ENCODE measurements at regions not wholly inside any gene's neighbourhood (a gene's known extent, or its start where the extent isn't known, plus 50 kb on each side); places are given as distances from the start of the nearest gene placed in this dataset.

- Histone ChIP-seq H3K9me3 (ENCODE audit: insufficient read depth, low read depth, low read length) (0 out of 2 replicates have a peak, but pooled peaks cover 5% of the 10 kb centered on the region), H3K4me3 (ENCODE audit: low read length) (no peak overlapping the region), H3K36me3 (ENCODE audit: insufficient read depth, low read length) (no peaks in the 10 kb centered on the region), H3K27ac (ENCODE audit: low read depth, low read length) (no peak overlapping the region), H3K27me3 (ENCODE audit: insufficient read depth, low read length) (no peaks in the 10 kb centered on the region), H3K9ac (ENCODE audit: low read depth, low read length) (no peak overlapping the region), H3K4me1 (ENCODE audit: insufficient read depth, low read length) (0 out of 2 replicates have a peak, but pooled peaks cover under 1% of the 10 kb centered on the region)
- WGBS, result 95% methylated on average over 2 of the region's 2 CpGs
These were observed 116.6 kb upstream of the PLXNC1 start for GRCh38 chr12:94031763-94032162.

GRCh38 chr12:94032368-94032767 lies 116.0 kb upstream of the PLXNC1 start:
- no peaks in the 10 kb centered on the region for H3K27me3 ChIP-seq (ENCODE audit: insufficient read depth, low read length)
- no peaks in the 10 kb centered on the region for H3K4me1 ChIP-seq (ENCODE audit: insufficient read depth, low read length)
- H3K4me3 ChIP-seq (ENCODE audit: low read length), result no peak overlapping the region
- no peak overlapping the region for H3K9ac ChIP-seq (ENCODE audit: low read depth, low read length)
- 77% methylated on average over 2 of the region's 2 CpGs for WGBS
- no peaks in the 10 kb centered on the region for H3K36me3 ChIP-seq (ENCODE audit: insufficient read depth, low read length)
- H3K27ac ChIP-seq (ENCODE audit: low read depth, low read length), result no peak overlapping the region
- H3K9me3 ChIP-seq (ENCODE audit: insufficient read depth, low read depth, low read length), result 0 out of 2 replicates have a peak, but pooled peaks cover 5% of the 10 kb centered on the region

- 88% methylated on average over 5 of the region's 5 CpGs for WGBS
- Histone ChIP-seq H3K9me3 (ENCODE audit: insufficient read depth, low read depth, low read length) (0 out of 2 replicates have a peak, but pooled peaks cover 5% of the 10 kb centered on the region), H3K27ac (ENCODE audit: low read depth, low read length) (no peak overlapping the region), H3K4me3 (ENCODE audit: low read length) (no peak overlapping the region), H3K4me1 (ENCODE audit: insufficient read depth, low read length) (no peaks in the 10 kb centered on the region), H3K36me3 (ENCODE audit: insufficient read depth, low read length) (no peaks in the 10 kb centered on the region), H3K27me3 (ENCODE audit: insufficient read depth, low read length) (no peaks in the 10 kb centered on the region), H3K9ac (ENCODE audit: low read depth, low read length) (no peak overlapping the region)
These were observed 115.3 kb upstream of the PLXNC1 start for GRCh38 chr12:94033101-94033500.

GRCh38 chr12:94033784-94034183 lies 114.6 kb upstream of the PLXNC1 start:
- Histone ChIP-seq H3K36me3 (ENCODE audit: insufficient read depth, low read length) (no peaks in the 10 kb centered on the region), H3K4me1 (ENCODE audit: insufficient read depth, low read length) (no peaks in the 10 kb centered on the region), H3K9ac (ENCODE audit: low read depth, low read length) (no peak overlapping the region), H3K27ac (ENCODE audit: low read depth, low read length) (no peak overlapping the region), H3K4me3 (ENCODE audit: low read length) (no peak overlapping the region), H3K9me3 (ENCODE audit: insufficient read depth, low read depth, low read length) (peaks cover 7% of the 10 kb centered on the region; the same call in 1 of the 2 replicates), H3K27me3 (ENCODE audit: insufficient read depth, low read length) (no peaks in the 10 kb centered on the region)

- no peak overlapping the region for H3K4me3 ChIP-seq (ENCODE audit: low read length)
- peaks cover 5% of the 10 kb centered on the region; the same call in 1 of the 2 replicates for H3K4me1 ChIP-seq (ENCODE audit: insufficient read depth, low read length)
- H3K9me3 ChIP-seq (ENCODE audit: insufficient read depth, low read depth, low read length), result peaks cover 17% of the 10 kb centered on the region
- H3K9ac ChIP-seq (ENCODE audit: low read depth, low read length), result no peak overlapping the region
- WGBS, result 91% methylated on average over 4 of the region's 4 CpGs
- H3K27ac ChIP-seq (ENCODE audit: low read depth, low read length), result no peak overlapping the region
- no peaks in the 10 kb centered on the region for H3K36me3 ChIP-seq (ENCODE audit: insufficient read depth, low read length)
- no peaks in the 10 kb centered on the region for H3K27me3 ChIP-seq (ENCODE audit: insufficient read depth, low read length)
These were observed 110.9 kb upstream of the PLXNC1 start for GRCh38 chr12:94037444-94037843.

GRCh38 chr12:94038605-94039004 lies 109.8 kb upstream of the PLXNC1 start:
- no peaks in the 10 kb centered on the region for H3K27me3 ChIP-seq (ENCODE audit: insufficient read depth, low read length)
- peaks cover 17% of the 10 kb centered on the region for H3K9me3 ChIP-seq (ENCODE audit: insufficient read depth, low read depth, low read length)
- 88% methylated on average over 2 of the region's 2 CpGs for WGBS
- no peak overlapping the region for H3K27ac ChIP-seq (ENCODE audit: low read depth, low read length)
- peaks cover 10% of the 10 kb centered on the region; the same call in 1 of the 2 replicates for H3K4me1 ChIP-seq (ENCODE audit: insufficient read depth, low read length)
- no peaks in the 10 kb centered on the region for H3K36me3 ChIP-seq (ENCODE audit: insufficient read depth, low read length)
- no peak overlapping the region for H3K9ac ChIP-seq (ENCODE audit: low read depth, low read length)
- H3K4me3 ChIP-seq (ENCODE audit: low read length), result no peak overlapping the region

GRCh38 chr12:94039199-94039840 lies 109.1 kb upstream of the PLXNC1 start:
- Histone ChIP-seq H3K4me3 (ENCODE audit: low read length) (no peak overlapping the region), H3K4me1 (ENCODE audit: insufficient read depth, low read length) (peaks cover 10% of the 10 kb centered on the region; the same call in 1 of the 2 replicates), H3K27me3 (ENCODE audit: insufficient read depth, low read length) (no peaks in the 10 kb centered on the region), H3K9ac (ENCODE audit: low read depth, low read length) (no peak overlapping the region), H3K27ac (ENCODE audit: low read depth, low read length) (no peak overlapping the region), H3K9me3 (ENCODE audit: insufficient read depth, low read depth, low read length) (peaks cover 15% of the 10 kb centered on the region), H3K36me3 (ENCODE audit: insufficient read depth, low read length) (no peaks in the 10 kb centered on the region)

- Histone ChIP-seq H3K9ac (ENCODE audit: low read depth, low read length) (no peak overlapping the region), H3K4me1 (ENCODE audit: insufficient read depth, low read length) (peaks cover 10% of the 10 kb centered on the region; the same call in 1 of the 2 replicates), H3K27me3 (ENCODE audit: insufficient read depth, low read length) (no peaks in the 10 kb centered on the region), H3K9me3 (ENCODE audit: insufficient read depth, low read depth, low read length) (peaks cover 12% of the 10 kb centered on the region), H3K27ac (ENCODE audit: low read depth, low read length) (no peak overlapping the region), H3K36me3 (ENCODE audit: insufficient read depth, low read length) (no peaks in the 10 kb centered on the region), H3K4me3 (ENCODE audit: low read length) (no peak overlapping the region)
- 97% methylated on average over 5 of the region's 5 CpGs for WGBS
These were observed 108.5 kb upstream of the PLXNC1 start for GRCh38 chr12:94039914-94040313.

GRCh38 chr12:94041850-94042249 lies 106.5 kb upstream of the PLXNC1 start:
- Histone ChIP-seq H3K36me3 (ENCODE audit: insufficient read depth, low read length) (no peaks in the 10 kb centered on the region), H3K4me1 (ENCODE audit: insufficient read depth, low read length) (peaks cover 10% of the 10 kb centered on the region; the same call in 1 of the 2 replicates), H3K4me3 (ENCODE audit: low read length) (no peak overlapping the region), H3K9me3 (ENCODE audit: insufficient read depth, low read depth, low read length) (peaks cover 12% of the 10 kb centered on the region), H3K9ac (ENCODE audit: low read depth, low read length) (no peak overlapping the region), H3K27me3 (ENCODE audit: insufficient read depth, low read length) (no peaks in the 10 kb centered on the region), H3K27ac (ENCODE audit: low read depth, low read length) (no peak overlapping the region)
- 55% methylated on average over 3 of the region's 3 CpGs for WGBS

- H3K27me3 ChIP-seq (ENCODE audit: insufficient read depth, low read length), result no peaks in the 10 kb centered on the region
- WGBS, result 63% methylated on average over 4 of the region's 4 CpGs
- no peak overlapping the region for H3K9ac ChIP-seq (ENCODE audit: low read depth, low read length)
- H3K4me3 ChIP-seq (ENCODE audit: low read length), result no peak overlapping the region
- peaks cover 12% of the 10 kb centered on the region for H3K9me3 ChIP-seq (ENCODE audit: insufficient read depth, low read depth, low read length)
- H3K4me1 ChIP-seq (ENCODE audit: insufficient read depth, low read length), result peaks cover 10% of the 10 kb centered on the region; the same call in 1 of the 2 replicates
- no peaks in the 10 kb centered on the region for H3K36me3 ChIP-seq (ENCODE audit: insufficient read depth, low read length)
- H3K27ac ChIP-seq (ENCODE audit: low read depth, low read length), result no peak overlapping the region
These were observed 106.1 kb upstream of the PLXNC1 start for GRCh38 chr12:94042321-94042720.

- Histone ChIP-seq H3K36me3 (ENCODE audit: insufficient read depth, low read length) (no peaks in the 10 kb centered on the region), H3K9ac (ENCODE audit: low read depth, low read length) (no peak overlapping the region)
These were observed 101.6 kb upstream of the PLXNC1 start for GRCh38 chr12:94046626-94047410.

More at GRCh38 chr12:94046626-94047410, 101.6 kb upstream of the PLXNC1 start:
- Histone ChIP-seq H3K27me3 (ENCODE audit: insufficient read depth, low read length) (no peaks in the 10 kb centered on the region), H3K4me3 (ENCODE audit: low read length) (no peak overlapping the region), H3K9me3 (ENCODE audit: insufficient read depth, low read depth, low read length) (no peaks in the 10 kb centered on the region), H3K4me1 (ENCODE audit: insufficient read depth, low read length) (peaks cover 10% of the 10 kb centered on the region; the same call in 1 of the 2 replicates), H3K27ac (ENCODE audit: low read depth, low read length) (no peak overlapping the region)
- 89% methylated on average over 7 of the region's 7 CpGs for WGBS

Measured in HUES64 (cell line).